GM12878 (cell line): ENCODE measurements at regions not wholly inside any gene's neighbourhood (a gene's known extent, or its start where the extent isn't known, plus 50 kb on each side); places are given as distances from the start of the nearest gene placed in this dataset.

Experiments used
- ATAC-seq: fragments of 200-7000 bp; cut with Tn5 transposase; 3 replicates; pipeline ENCODE4 v1.9.1; 2020; ENCODE audit warnings: mild to moderate bottlenecking, moderate library complexity
- BruUV-seq: library from RNA; stranded (reverse); fragments of 400-500 nt; replicated peaks from 2 replicates; lab custom pipeline; 2021; lab: Mats Ljungman, UMichigan
- CTCF ChIA-PET: fragments of 300-600 bp; sonication (Branson Sonifier 250); formaldehyde crosslinking; extraction: SDS; loops from one replicate; lab custom pipeline; 2021; ENCODE audit warnings: inconsistent platforms; lab: Yijun Ruan, JAX
- POLR2A ChIA-PET: fragments of 350-600 bp; formaldehyde crosslinking; extraction: SDS; loops from one replicate; lab custom pipeline; 2021; ENCODE audit warnings: inconsistent platforms; lab: Charles Lee
- RAD21 ChIA-PET: fragments of 300-600 bp; sonication (Branson Sonifier 250); formaldehyde crosslinking; loops from one replicate; lab custom pipeline; 2023; ENCODE audit warnings: antibody characterized with exemption; ENCODE audit not compliant: unreplicated experiment; lab: Charles Lee
- SMC1A ChIA-PET: fragments of 300-600 bp; sonication (Branson Sonifier 250); formaldehyde crosslinking; loops from one replicate; lab custom pipeline; 2023; ENCODE audit not compliant: unreplicated experiment, uncharacterized antibody; lab: Charles Lee
- DNase-seq: peaks from one replicate; pipeline ENCODE4 v3.0.0-alpha.2; 2011; ENCODE audit warnings: low read depth, low spot score
- FAIRE-seq: peaks from 3 replicates; lab custom pipeline; 2011; peaks lifted over from hg19 to GRCh38; lab: Jason Lieb, UNC
- H2AFZ ChIP-seq: 2 replicates; pipeline ENCODE4 v1.6.0; 2011; ENCODE audit warnings: low read depth, low read length, control low read depth; ENCODE audit not compliant: control insufficient read depth
- H3K27ac ChIP-seq: 2 replicates; pipeline ENCODE4 v1.5.1; 2011; ENCODE audit warnings: control low read depth; ENCODE audit not compliant: control insufficient read depth, insufficient read depth
- H3K27me3 ChIP-seq, 2 experiments: replicated peaks in 1 of 2; 2 replicates each; pipeline versions ENCODE4 v1.6.0 to v1.6.1; 2011; ENCODE audit warnings: low read length in 1 of 2; ENCODE audit not compliant: control insufficient read depth in 2 of 2, insufficient read depth in 2 of 2
- H3K36me3 ChIP-seq, 2 experiments: 2 replicates each; pipeline ENCODE4 v1.5.1; 2011; ENCODE audit warnings: low read length in 1 of 2; ENCODE audit not compliant: control insufficient read depth in 2 of 2, insufficient read depth in 2 of 2
- H3K4me1 ChIP-seq: 2 replicates; pipeline ENCODE4 v1.6.1; 2011; ENCODE audit warnings: mild to moderate bottlenecking, low read length, moderate library complexity, mixed read lengths; ENCODE audit not compliant: control insufficient read depth, insufficient read depth
- H3K4me2 ChIP-seq: 2 replicates; pipeline ENCODE4 v1.6.0; 2011; ENCODE audit warnings: control low read depth; ENCODE audit not compliant: control insufficient read depth, insufficient read depth
- H3K4me3 ChIP-seq: fragments of 200-600 bp; sonication (generic); 2 replicates; pipeline ENCODE4 v1.5.1; 2016
- H3K79me2 ChIP-seq: 2 replicates; pipeline ENCODE4 v1.6.0; 2011; ENCODE audit warnings: low read length; ENCODE audit not compliant: control insufficient read depth, insufficient read depth
- H3K9ac ChIP-seq: 2 replicates; pipeline ENCODE4 v1.8.0; 2011; ENCODE audit warnings: low read length, control low read depth, mixed read lengths; ENCODE audit not compliant: control insufficient read depth, insufficient read depth
- H3K9me3 ChIP-seq: replicated peaks from 3 replicates; pipeline ENCODE4 v1.5.1; 2011; ENCODE audit warnings: mild to moderate bottlenecking, low read length; ENCODE audit not compliant: control insufficient read depth, insufficient read depth
- H4K20me1 ChIP-seq: 2 replicates; pipeline ENCODE4 v1.6.0; 2011; ENCODE audit not compliant: control insufficient read depth, insufficient read depth
- HDAC2 ChIP-seq: fragments of 200-600 bp; sonication (generic); IDR thresholded peaks from 2 replicates; pipeline ENCODE4 v1.6.1; 2017
- IKZF2 ChIP-seq, 2 experiments: fragments of 450-650 bp; IDR thresholded peaks; 2 replicates each; pipeline ENCODE4 v1.6.1; 2017; ENCODE audit warnings: mild to moderate bottlenecking in 2 of 2, moderate library complexity in 2 of 2
- MXI1 ChIP-seq: fragments of 150-350 bp; IDR thresholded peaks from 2 replicates; pipeline ENCODE4 v1.6.1; 2011; ENCODE audit warnings: low read depth, mild to moderate bottlenecking, inconsistent platforms, low read length, improper control_type of control experiment
- NR2C2 ChIP-seq: IDR thresholded peaks from 2 replicates; pipeline ENCODE4 v1.6.1; 2011; ENCODE audit warnings: borderline replicate concordance, low read depth; ENCODE audit not compliant: control insufficient read depth, insufficient read length
- RELA ChIP-seq: fragments of 450-650 bp; IDR thresholded peaks from 2 replicates; pipeline ENCODE4 v1.8.0; 2014; ENCODE audit warnings: borderline replicate concordance; ENCODE audit not compliant: partially characterized antibody
- ZNF622 ChIP-seq: fragments of 450-650 bp; IDR thresholded peaks from 2 replicates; pipeline ENCODE4 v1.6.1; 2017; ENCODE audit warnings: mild to moderate bottlenecking, inconsistent platforms
- WGBS: methylation state at CpG from one replicate; pipeline ENCODE4 v1.1.6; 2016; ENCODE audit warnings: low lambda C conversion rate; ENCODE audit not compliant: insufficient replicate concordance, insufficient coverage; ENCODE audit errors: missing lambda C conversion rate; 5-methylcytosine and 5-hydroxymethylcytosine counted together
- in situ Hi-C: fragments of 300-500 bp; cut with MboI; formaldehyde crosslinking; loops from 9 replicates; pipeline ENCODE4 v1.14.3; 2018; ENCODE audit warnings: mixed read lengths
- intact Hi-C: fragments of 100-400 bp; cut with micrococcal nuclease; formaldehyde crosslinking; loops from one replicate; pipeline ENCODE4 v1.14.2; 2022; ENCODE audit not compliant: unreplicated experiment
- TF ChIP-seq, protein P1 (sequence below): fragments of 450-650 bp; IDR thresholded peaks from 2 replicates; pipeline ENCODE4 v1.6.1; 2017; ENCODE audit warnings: antibody characterized with exemption, mild to moderate bottlenecking, moderate library complexity

DNA sequence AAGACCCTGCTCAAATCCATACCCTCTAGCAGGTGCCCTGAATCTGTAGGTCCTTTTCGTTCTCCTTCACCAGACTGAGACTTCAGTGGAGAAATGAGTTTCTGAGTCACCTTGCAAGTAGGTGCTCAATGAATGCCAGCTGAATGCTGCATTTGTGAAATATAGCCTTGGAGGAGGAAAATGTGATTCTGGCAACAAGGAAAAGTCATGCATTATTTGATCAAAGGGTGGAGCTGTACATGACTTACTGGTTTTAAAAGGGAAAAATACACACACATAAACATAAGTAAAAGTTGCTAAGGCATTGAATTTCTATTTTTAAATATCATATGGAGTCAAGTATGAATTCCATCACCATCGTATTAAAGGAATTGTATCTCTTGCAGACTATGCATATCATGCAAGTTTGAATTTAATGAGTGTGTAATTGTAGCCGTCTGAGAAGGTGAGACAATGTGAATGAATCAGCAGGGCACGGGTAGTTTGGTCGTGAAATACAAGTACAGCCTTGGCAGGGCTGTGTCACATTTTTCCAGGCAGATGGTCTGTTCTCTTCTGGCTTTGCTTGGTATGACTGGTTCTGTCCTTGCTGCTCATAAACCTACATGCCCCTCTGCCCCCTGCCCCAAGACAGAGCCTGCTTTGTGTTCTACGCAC, 160.8 kb downstream of the COL6A3 start:
- ChIA-PET POLR2A (no interaction called here), CTCF (interaction anchor here (1.4 kb wide), 1 partner anchor 51 kb away, joined by 5 read pairs; no protein-coding TSS in a partner anchor), SMC1A (no interaction called here), RAD21 (no interaction called here)
- in situ Hi-C loops (no loop called here), intact Hi-C loops (no loop called here)
- Histone ChIP-seq H4K20me1 (no peaks in the 10 kb centered on the region), H2AFZ (no peak overlapping the region), H3K27ac (no peak overlapping the region), H3K4me1 (no peaks in the 10 kb centered on the region), H3K27me3 (peaks cover 0 to 4% of the 10 kb centered on the region in 2 experiments; a peak in 2 of 4 replicates), H3K9me3 (no peaks in the 10 kb centered on the region), H3K9ac (no peak overlapping the region), H3K79me2 (no peaks in the 10 kb centered on the region), H3K4me3 (no peak overlapping the region), H3K36me3 (no peaks in the 10 kb centered on the region), H3K4me2 (no peak overlapping the region)
- ATAC-seq: no peak
- no peak for DNase-seq
- no TSS peak for BruUV-seq
- TF ChIP-seq, protein P1, sequence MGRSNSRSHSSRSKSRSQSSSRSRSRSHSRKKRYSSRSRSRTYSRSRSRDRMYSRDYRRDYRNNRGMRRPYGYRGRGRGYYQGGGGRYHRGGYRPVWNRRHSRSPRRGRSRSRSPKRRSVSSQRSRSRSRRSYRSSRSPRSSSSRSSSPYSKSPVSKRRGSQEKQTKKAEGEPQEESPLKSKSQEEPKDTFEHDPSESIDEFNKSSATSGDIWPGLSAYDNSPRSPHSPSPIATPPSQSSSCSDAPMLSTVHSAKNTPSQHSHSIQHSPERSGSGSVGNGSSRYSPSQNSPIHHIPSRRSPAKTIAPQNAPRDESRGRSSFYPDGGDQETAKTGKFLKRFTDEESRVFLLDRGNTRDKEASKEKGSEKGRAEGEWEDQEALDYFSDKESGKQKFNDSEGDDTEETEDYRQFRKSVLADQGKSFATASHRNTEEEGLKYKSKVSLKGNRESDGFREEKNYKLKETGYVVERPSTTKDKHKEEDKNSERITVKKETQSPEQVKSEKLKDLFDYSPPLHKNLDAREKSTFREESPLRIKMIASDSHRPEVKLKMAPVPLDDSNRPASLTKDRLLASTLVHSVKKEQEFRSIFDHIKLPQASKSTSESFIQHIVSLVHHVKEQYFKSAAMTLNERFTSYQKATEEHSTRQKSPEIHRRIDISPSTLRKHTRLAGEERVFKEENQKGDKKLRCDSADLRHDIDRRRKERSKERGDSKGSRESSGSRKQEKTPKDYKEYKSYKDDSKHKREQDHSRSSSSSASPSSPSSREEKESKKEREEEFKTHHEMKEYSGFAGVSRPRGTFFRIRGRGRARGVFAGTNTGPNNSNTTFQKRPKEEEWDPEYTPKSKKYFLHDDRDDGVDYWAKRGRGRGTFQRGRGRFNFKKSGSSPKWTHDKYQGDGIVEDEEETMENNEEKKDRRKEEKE: no peak
- no peak for TF ChIP-seq HDAC2
- no peak for TF ChIP-seq MXI1
- TF ChIP-seq NR2C2: no peak
- no peak for TF ChIP-seq RELA
- no peak for TF ChIP-seq IKZF2 (IDR thresholded peaks at IDR 0.05)
- no peak for TF ChIP-seq ZNF622
- WGBS: 17% methylated on average over 6 of the region's 6 CpGs
- FAIRE-seq: no peak
